Neural progenitor cell (in vitro differentiated cells): ENCODE measurements at regions not wholly inside any gene's neighbourhood (a gene's known extent, or its start where the extent isn't known, plus 50 kb on each side); places are given as distances from the start of the nearest gene placed in this dataset.
A peak's percentile ranks its signal among the peaks of the same experiment; 100 is the strongest.

Source experiments
- DNase-seq: peaks from one replicate; pipeline ENCODE4 v3.0.0-alpha.2; 2016; ENCODE audit warnings: low spot score
- H2AFZ ChIP-seq: fragments of 200-600 bp; sonication (generic); replicated peaks from 2 replicates; pipeline ENCODE4 v1.6.1; 2016; ENCODE audit warnings: antibody characterized with exemption
- H3F3A ChIP-seq: fragments of 200-600 bp; sonication (generic); 2 replicates; pipeline ENCODE4 v1.6.1; 2016; ENCODE audit warnings: antibody characterized with exemption, low read depth
- H3K27ac ChIP-seq: fragments of 200-600 bp; sonication (generic); 2 replicates; pipeline ENCODE4 v1.5.1; 2016; ENCODE audit warnings: mild to moderate bottlenecking
- H3K27me3 ChIP-seq: fragments of 200-600 bp; sonication (generic); 2 replicates; pipeline ENCODE4 v1.6.1; 2016; ENCODE audit warnings: mild to moderate bottlenecking, moderate library complexity
- H3K36me3 ChIP-seq: fragments of 200-600 bp; sonication (generic); 2 replicates; pipeline ENCODE4 v1.5.1; 2016
- H3K4me1 ChIP-seq: fragments of 200-600 bp; sonication (generic); 2 replicates; pipeline ENCODE4 v1.6.1; 2016; ENCODE audit warnings: mixed run types
- H3K4me2 ChIP-seq: fragments of 200-600 bp; sonication (generic); 2 replicates; pipeline ENCODE4 v1.6.1; 2016
- H3K4me3 ChIP-seq: fragments of 200-600 bp; sonication (generic); 2 replicates; pipeline ENCODE4 v1.5.1; 2016
- H3K79me2 ChIP-seq: fragments of 200-600 bp; sonication (generic); 2 replicates; pipeline ENCODE4 v1.6.1; 2016; ENCODE audit warnings: low read depth
- H3K9ac ChIP-seq: fragments of 200-600 bp; sonication (generic); 2 replicates; pipeline ENCODE4 v1.6.1; 2016
- H3K9me3 ChIP-seq: fragments of 200-600 bp; sonication (generic); 2 replicates; pipeline ENCODE4 v1.5.1; 2016; ENCODE audit warnings: low read depth
- H4K20me1 ChIP-seq: fragments of 200-600 bp; sonication (generic); 2 replicates; pipeline ENCODE4 v1.6.1; 2016; ENCODE audit warnings: low read depth
- H3K27ac Mint-ChIP-seq: 3 replicates; pipeline ENCODE4 v1.8.0; 2021; ENCODE audit warnings: mixed read lengths
- H3K27me3 Mint-ChIP-seq: 2 replicates; pipeline ENCODE4 v1.8.0; 2022; ENCODE audit warnings: low read depth, mild to moderate bottlenecking, inconsistent platforms, moderate library complexity, mixed read lengths; ENCODE audit not compliant: insufficient read depth
- H3K36me3 Mint-ChIP-seq: 3 replicates; pipeline ENCODE4 v1.8.0; 2021; ENCODE audit warnings: mixed read lengths
- H3K4me1 Mint-ChIP-seq: 3 replicates; pipeline ENCODE4 v1.8.0; 2021; ENCODE audit warnings: mixed read lengths
- H3K4me3 Mint-ChIP-seq: 3 replicates; pipeline ENCODE4 v1.8.0; 2021; ENCODE audit warnings: mild to moderate bottlenecking, moderate library complexity, mixed read lengths
- H3K9me3 Mint-ChIP-seq: 3 replicates; pipeline ENCODE4 v1.8.0; 2020; ENCODE audit warnings: mixed read lengths
- CTCF ChIP-seq: fragments of 200-600 bp; sonication (generic); IDR thresholded peaks from 2 replicates; pipeline ENCODE4 v1.5.1; 2017; ENCODE audit warnings: antibody characterized with exemption, mild to moderate bottlenecking
- EZH2 ChIP-seq: fragments of 200-600 bp; sonication (generic); IDR thresholded peaks from 2 replicates; pipeline ENCODE4 v1.6.1; 2017; ENCODE audit warnings: antibody characterized with exemption, mild to moderate bottlenecking, moderate library complexity
- EZH2phosphoT487 ChIP-seq: fragments of 200-600 bp; sonication (generic); IDR thresholded peaks from 2 replicates; pipeline ENCODE4 v1.6.1; 2017; ENCODE audit warnings: antibody characterized with exemption

- H3K4me3 Mint-ChIP-seq = no peak overlapping the region
- Histone ChIP-seq H3K4me2 (no peak overlapping the region), H3K27ac (no peak overlapping the region), H3K79me2 (no peaks in the 10 kb centered on the region), H3K36me3 (no peaks in the 10 kb centered on the region), H3K9me3 (no peaks in the 10 kb centered on the region), H2AFZ (no peak overlapping the region), H3K9ac (no peak overlapping the region), H3K27me3 (no peaks in the 10 kb centered on the region), H3K4me3 (no peak overlapping the region), H3F3A (no peaks in the 10 kb centered on the region), H4K20me1 (no peaks in the 10 kb centered on the region), H3K4me1 (no peaks in the 10 kb centered on the region)
- DNase-seq = peak; percentile 2
- no peak for TF ChIP-seq EZH2phosphoT487
- no peak for TF ChIP-seq EZH2
- H3K27ac Mint-ChIP-seq = no peak overlapping the region
- H3K9me3 Mint-ChIP-seq = no peaks in the 10 kb centered on the region
- no peaks in the 10 kb centered on the region for H3K36me3 Mint-ChIP-seq
- H3K4me1 Mint-ChIP-seq = no peaks in the 10 kb centered on the region
- H3K27me3 Mint-ChIP-seq = peaks cover 2% of the 10 kb centered on the region
These were observed 191.8 kb downstream of the HTR7 start for GRCh38 chr10:90665905-90666662.

GRCh38 chr10:90674461-90674860 is 183.4 kb downstream of the HTR7 start:
- Histone ChIP-seq H3K4me2 (no peak overlapping the region), H3K27ac (no peak overlapping the region), H4K20me1 (no peaks in the 10 kb centered on the region), H3K36me3 (no peaks in the 10 kb centered on the region), H3K27me3 (no peaks in the 10 kb centered on the region), H3F3A (no peaks in the 10 kb centered on the region), H3K4me1 (no peaks in the 10 kb centered on the region), H2AFZ (no peak overlapping the region), H3K4me3 (no peak overlapping the region), H3K9me3 (no peaks in the 10 kb centered on the region), H3K79me2 (no peaks in the 10 kb centered on the region), H3K9ac (no peak overlapping the region)
- H3K4me3 Mint-ChIP-seq = no peak overlapping the region
- H3K4me1 Mint-ChIP-seq = no peaks in the 10 kb centered on the region
- no peak overlapping the region for H3K27ac Mint-ChIP-seq
- no peaks in the 10 kb centered on the region for H3K36me3 Mint-ChIP-seq
- no peak for DNase-seq
- TF ChIP-seq EZH2phosphoT487 = no peak
- no peaks in the 10 kb centered on the region for H3K27me3 Mint-ChIP-seq
- H3K9me3 Mint-ChIP-seq = no peaks in the 10 kb centered on the region

GRCh38 chr10:90674928-90675327 is 182.9 kb downstream of the HTR7 start:
- Mint-ChIP-seq H3K27me3 (no peaks in the 10 kb centered on the region), H3K4me1 (no peaks in the 10 kb centered on the region), H3K36me3 (no peaks in the 10 kb centered on the region), H3K27ac (no peak overlapping the region), H3K4me3 (no peak overlapping the region), H3K9me3 (no peaks in the 10 kb centered on the region)
- H3K27ac ChIP-seq = no peak overlapping the region
- no peak overlapping the region for H3K4me3 ChIP-seq
- no peaks in the 10 kb centered on the region for H3K27me3 ChIP-seq
- TF ChIP-seq EZH2 = no peak
- no peak for TF ChIP-seq CTCF
- no peak for TF ChIP-seq EZH2phosphoT487
- H3K4me1 ChIP-seq = no peaks in the 10 kb centered on the region
- no peak for DNase-seq
- H2AFZ ChIP-seq = no peak overlapping the region
- no peaks in the 10 kb centered on the region for H3K36me3 ChIP-seq
- H3K9ac ChIP-seq = no peak overlapping the region
- no peaks in the 10 kb centered on the region for H3K9me3 ChIP-seq
- no peaks in the 10 kb centered on the region for H4K20me1 ChIP-seq
- no peaks in the 10 kb centered on the region for H3F3A ChIP-seq
- H3K4me2 ChIP-seq = no peak overlapping the region
- H3K79me2 ChIP-seq = no peaks in the 10 kb centered on the region

GRCh38 chr10:90675621-90676020 is 182.2 kb downstream of the HTR7 start:
- Mint-ChIP-seq H3K4me3 (no peak overlapping the region), H3K36me3 (no peaks in the 10 kb centered on the region), H3K9me3 (no peaks in the 10 kb centered on the region), H3K27ac (no peak overlapping the region), H3K4me1 (no peaks in the 10 kb centered on the region), H3K27me3 (no peaks in the 10 kb centered on the region)
- H3K27me3 ChIP-seq = no peaks in the 10 kb centered on the region
- no peak overlapping the region for H3K4me2 ChIP-seq
- no peak overlapping the region for H3K9ac ChIP-seq
- no peak overlapping the region for H3K27ac ChIP-seq
- TF ChIP-seq EZH2 = no peak
- no peak for TF ChIP-seq EZH2phosphoT487
- TF ChIP-seq CTCF = no peak
- H4K20me1 ChIP-seq = no peaks in the 10 kb centered on the region
- H3K36me3 ChIP-seq = no peaks in the 10 kb centered on the region
- no peaks in the 10 kb centered on the region for H3K4me1 ChIP-seq
- H3K9me3 ChIP-seq = no peaks in the 10 kb centered on the region
- no peak overlapping the region for H2AFZ ChIP-seq
- H3K79me2 ChIP-seq = no peaks in the 10 kb centered on the region
- DNase-seq = no peak
- no peaks in the 10 kb centered on the region for H3F3A ChIP-seq
- no peak overlapping the region for H3K4me3 ChIP-seq
